Neural progenitor cell (in vitro differentiated cells): ENCODE measurements at regions not wholly inside any gene's neighbourhood (a gene's known extent, or its start where the extent isn't known, plus 50 kb on each side); places are given as distances from the start of the nearest gene placed in this dataset.

ENCODE experiments used
- DNase-seq: peaks from one replicate; pipeline ENCODE4 v3.0.0-alpha.2; 2016; ENCODE audit warnings: low spot score
- H2AFZ ChIP-seq: fragments of 200-600 bp; sonication (generic); replicated peaks from 2 replicates; pipeline ENCODE4 v1.6.1; 2016; ENCODE audit warnings: antibody characterized with exemption
- H3F3A ChIP-seq: fragments of 200-600 bp; sonication (generic); 2 replicates; pipeline ENCODE4 v1.6.1; 2016; ENCODE audit warnings: antibody characterized with exemption, low read depth
- H3K27ac ChIP-seq: fragments of 200-600 bp; sonication (generic); 2 replicates; pipeline ENCODE4 v1.5.1; 2016; ENCODE audit warnings: mild to moderate bottlenecking
- H3K27me3 ChIP-seq: fragments of 200-600 bp; sonication (generic); 2 replicates; pipeline ENCODE4 v1.6.1; 2016; ENCODE audit warnings: mild to moderate bottlenecking, moderate library complexity
- H3K36me3 ChIP-seq: fragments of 200-600 bp; sonication (generic); 2 replicates; pipeline ENCODE4 v1.5.1; 2016
- H3K4me1 ChIP-seq: fragments of 200-600 bp; sonication (generic); 2 replicates; pipeline ENCODE4 v1.6.1; 2016; ENCODE audit warnings: mixed run types
- H3K4me2 ChIP-seq: fragments of 200-600 bp; sonication (generic); 2 replicates; pipeline ENCODE4 v1.6.1; 2016
- H3K4me3 ChIP-seq: fragments of 200-600 bp; sonication (generic); 2 replicates; pipeline ENCODE4 v1.5.1; 2016
- H3K79me2 ChIP-seq: fragments of 200-600 bp; sonication (generic); 2 replicates; pipeline ENCODE4 v1.6.1; 2016; ENCODE audit warnings: low read depth
- H3K9ac ChIP-seq: fragments of 200-600 bp; sonication (generic); 2 replicates; pipeline ENCODE4 v1.6.1; 2016
- H3K9me3 ChIP-seq: fragments of 200-600 bp; sonication (generic); 2 replicates; pipeline ENCODE4 v1.5.1; 2016; ENCODE audit warnings: low read depth
- H4K20me1 ChIP-seq: fragments of 200-600 bp; sonication (generic); 2 replicates; pipeline ENCODE4 v1.6.1; 2016; ENCODE audit warnings: low read depth
- H3K27ac Mint-ChIP-seq: 3 replicates; pipeline ENCODE4 v1.8.0; 2021; ENCODE audit warnings: mixed read lengths
- H3K27me3 Mint-ChIP-seq: 2 replicates; pipeline ENCODE4 v1.8.0; 2022; ENCODE audit warnings: low read depth, mild to moderate bottlenecking, inconsistent platforms, moderate library complexity, mixed read lengths; ENCODE audit not compliant: insufficient read depth
- H3K36me3 Mint-ChIP-seq: 3 replicates; pipeline ENCODE4 v1.8.0; 2021; ENCODE audit warnings: mixed read lengths
- H3K4me1 Mint-ChIP-seq: 3 replicates; pipeline ENCODE4 v1.8.0; 2021; ENCODE audit warnings: mixed read lengths
- H3K4me3 Mint-ChIP-seq: 3 replicates; pipeline ENCODE4 v1.8.0; 2021; ENCODE audit warnings: mild to moderate bottlenecking, moderate library complexity, mixed read lengths
- H3K9me3 Mint-ChIP-seq: 3 replicates; pipeline ENCODE4 v1.8.0; 2020; ENCODE audit warnings: mixed read lengths
- CTCF ChIP-seq: fragments of 200-600 bp; sonication (generic); IDR thresholded peaks from 2 replicates; pipeline ENCODE4 v1.5.1; 2017; ENCODE audit warnings: antibody characterized with exemption, mild to moderate bottlenecking
- EZH2 ChIP-seq: fragments of 200-600 bp; sonication (generic); IDR thresholded peaks from 2 replicates; pipeline ENCODE4 v1.6.1; 2017; ENCODE audit warnings: antibody characterized with exemption, mild to moderate bottlenecking, moderate library complexity
- EZH2phosphoT487 ChIP-seq: fragments of 200-600 bp; sonication (generic); IDR thresholded peaks from 2 replicates; pipeline ENCODE4 v1.6.1; 2017; ENCODE audit warnings: antibody characterized with exemption

GRCh38 chr6:164927288-164928056 lies 381.9 kb downstream of the C6orf118 start:
- Histone ChIP-seq H3K4me2 (no peak overlapping the region), H2AFZ (peak overlapping the region; percentile 45), H3K79me2 (no peaks in the 10 kb centered on the region), H3K4me1 (no peaks in the 10 kb centered on the region), H3K4me3 (no peak overlapping the region), H3K9ac (no peak overlapping the region), H3K27ac (no peak overlapping the region), H3F3A (peaks cover 18% of the 10 kb centered on the region), H3K9me3 (no peaks in the 10 kb centered on the region), H3K36me3 (no peaks in the 10 kb centered on the region), H4K20me1 (no peaks in the 10 kb centered on the region), H3K27me3 (no peaks in the 10 kb centered on the region)
- Mint-ChIP-seq H3K36me3 (no peaks in the 10 kb centered on the region), H3K27me3 (no peaks in the 10 kb centered on the region), H3K27ac (no peak overlapping the region), H3K9me3 (peaks cover 2% of the 10 kb centered on the region), H3K4me1 (peaks cover 7% of the 10 kb centered on the region), H3K4me3 (no peak overlapping the region)
- TF ChIP-seq EZH2phosphoT487 (no peak), EZH2 (no peak), CTCF (peak; percentile 98)
- peak; percentile 79 for DNase-seq

GRCh38 chr6:164926686-164927085 lies 382.7 kb downstream of the C6orf118 start:
- H3K4me3 ChIP-seq = no peak overlapping the region
- TF ChIP-seq CTCF (peak; percentile 45), EZH2phosphoT487 (no peak), EZH2 (no peak)
- H3K9ac ChIP-seq = no peak overlapping the region
- H3K4me2 ChIP-seq = no peak overlapping the region
- H3K9me3 ChIP-seq = no peaks in the 10 kb centered on the region
- no peaks in the 10 kb centered on the region for H4K20me1 ChIP-seq
- H3K4me3 Mint-ChIP-seq = no peak overlapping the region
- H2AFZ ChIP-seq = no peak overlapping the region
- no peak for DNase-seq
- H3K4me1 Mint-ChIP-seq = peaks cover 7% of the 10 kb centered on the region
- H3K9me3 Mint-ChIP-seq = no peaks in the 10 kb centered on the region
- no peaks in the 10 kb centered on the region for H3K27me3 ChIP-seq
- peaks cover 10% of the 10 kb centered on the region for H3F3A ChIP-seq
- no peaks in the 10 kb centered on the region for H3K27me3 Mint-ChIP-seq
- no peaks in the 10 kb centered on the region for H3K36me3 ChIP-seq
- H3K36me3 Mint-ChIP-seq = no peaks in the 10 kb centered on the region
- H3K27ac ChIP-seq = no peak overlapping the region
- no peak overlapping the region for H3K27ac Mint-ChIP-seq
- no peaks in the 10 kb centered on the region for H3K4me1 ChIP-seq
- no peaks in the 10 kb centered on the region for H3K79me2 ChIP-seq

GRCh38 chr6:164925681-164926530 lies 383.5 kb downstream of the C6orf118 start:
- Histone ChIP-seq H3F3A (peaks cover 2% of the 10 kb centered on the region), H3K9me3 (no peaks in the 10 kb centered on the region), H3K4me1 (no peaks in the 10 kb centered on the region), H3K9ac (no peak overlapping the region), H3K27me3 (no peaks in the 10 kb centered on the region), H3K79me2 (no peaks in the 10 kb centered on the region), H4K20me1 (no peaks in the 10 kb centered on the region), H3K27ac (no peak overlapping the region), H3K4me3 (no peak overlapping the region), H3K4me2 (no peak overlapping the region), H2AFZ (no peak overlapping the region), H3K36me3 (no peaks in the 10 kb centered on the region)
- no peaks in the 10 kb centered on the region for H3K9me3 Mint-ChIP-seq
- no peak for DNase-seq
- no peak overlapping the region for H3K4me3 Mint-ChIP-seq
- no peaks in the 10 kb centered on the region for H3K27me3 Mint-ChIP-seq
- no peak overlapping the region for H3K27ac Mint-ChIP-seq
- peaks cover 7% of the 10 kb centered on the region for H3K4me1 Mint-ChIP-seq
- no peaks in the 10 kb centered on the region for H3K36me3 Mint-ChIP-seq
- TF ChIP-seq EZH2 (no peak), EZH2phosphoT487 (no peak), CTCF (no peak)
